SK-N-MC (cell line): ENCODE measurements at regions not wholly inside any gene's neighbourhood (a gene's known extent, or its start where the extent isn't known, plus 50 kb on each side); places are given as distances from the start of the nearest gene placed in this dataset.

Experiments
- EZH2 ChIP-seq: fragments of 200-600 bp; sonication (generic); IDR thresholded peaks from one replicate; pipeline ENCODE4 v1.6.1; 2017; ENCODE audit warnings: antibody characterized with exemption
- POLR2AphosphoS5 ChIP-seq: IDR thresholded peaks from 2 replicates; pipeline ENCODE4 v1.6.1; 2012; ENCODE audit warnings: mild to moderate bottlenecking, low read depth, low read length, borderline replicate concordance

GRCh38 chr10:60654813-60655464 is 123.3 kb upstream of the CDK1 start:
- TF ChIP-seq EZH2 = no peak
- TF ChIP-seq POLR2AphosphoS5 = no peak
